ENCODE measurements at regions not wholly inside any gene's neighbourhood (a gene's known extent, or its start where the extent isn't known, plus 50 kb on each side); places are given as distances from the start of the nearest gene placed in this dataset.
"Not testable (repeated sequence)": the region's sequence is repeated elsewhere in the genome, so short reads cannot be mapped to it uniquely, and the experiment has no call there.

GRCh38 chr2:203637471-203638167 is 68.8 kb upstream of the CD28 start:
- Histone ChIP-seq H4K20me1 (ENCODE audit: insufficient read depth) (no peaks in the 10 kb centered on the region), H3K36me3 (ENCODE audit: insufficient read depth) (no peaks in the 10 kb centered on the region), H3K79me2 (ENCODE audit: insufficient read depth, low read depth) (no peaks in the 10 kb centered on the region), H2AFZ (ENCODE audit: low read depth) (no peak overlapping the region), H3K4me1 (ENCODE audit: low read depth, poor library complexity, severe bottlenecking) (peaks cover 15% of the 10 kb centered on the region), H3K27me3 (ENCODE audit: insufficient read depth, low read depth) (no peaks in the 10 kb centered on the region), H3K4me2 (no peak overlapping the region), H3K9ac (no peak overlapping the region), H3K4me3 (IDR thresholded peaks at IDR 0.05; ENCODE audit: insufficient read depth, low read depth, low read length) (no peak overlapping the region), H3K27ac (no peak overlapping the region)
- TF ChIP-seq, protein P1, sequence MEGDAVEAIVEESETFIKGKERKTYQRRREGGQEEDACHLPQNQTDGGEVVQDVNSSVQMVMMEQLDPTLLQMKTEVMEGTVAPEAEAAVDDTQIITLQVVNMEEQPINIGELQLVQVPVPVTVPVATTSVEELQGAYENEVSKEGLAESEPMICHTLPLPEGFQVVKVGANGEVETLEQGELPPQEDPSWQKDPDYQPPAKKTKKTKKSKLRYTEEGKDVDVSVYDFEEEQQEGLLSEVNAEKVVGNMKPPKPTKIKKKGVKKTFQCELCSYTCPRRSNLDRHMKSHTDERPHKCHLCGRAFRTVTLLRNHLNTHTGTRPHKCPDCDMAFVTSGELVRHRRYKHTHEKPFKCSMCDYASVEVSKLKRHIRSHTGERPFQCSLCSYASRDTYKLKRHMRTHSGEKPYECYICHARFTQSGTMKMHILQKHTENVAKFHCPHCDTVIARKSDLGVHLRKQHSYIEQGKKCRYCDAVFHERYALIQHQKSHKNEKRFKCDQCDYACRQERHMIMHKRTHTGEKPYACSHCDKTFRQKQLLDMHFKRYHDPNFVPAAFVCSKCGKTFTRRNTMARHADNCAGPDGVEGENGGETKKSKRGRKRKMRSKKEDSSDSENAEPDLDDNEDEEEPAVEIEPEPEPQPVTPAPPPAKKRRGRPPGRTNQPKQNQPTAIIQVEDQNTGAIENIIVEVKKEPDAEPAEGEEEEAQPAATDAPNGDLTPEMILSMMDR (conservative IDR thresholded peaks at IDR 0.05; ENCODE audit: low read depth, low read length): no peak

DNA sequence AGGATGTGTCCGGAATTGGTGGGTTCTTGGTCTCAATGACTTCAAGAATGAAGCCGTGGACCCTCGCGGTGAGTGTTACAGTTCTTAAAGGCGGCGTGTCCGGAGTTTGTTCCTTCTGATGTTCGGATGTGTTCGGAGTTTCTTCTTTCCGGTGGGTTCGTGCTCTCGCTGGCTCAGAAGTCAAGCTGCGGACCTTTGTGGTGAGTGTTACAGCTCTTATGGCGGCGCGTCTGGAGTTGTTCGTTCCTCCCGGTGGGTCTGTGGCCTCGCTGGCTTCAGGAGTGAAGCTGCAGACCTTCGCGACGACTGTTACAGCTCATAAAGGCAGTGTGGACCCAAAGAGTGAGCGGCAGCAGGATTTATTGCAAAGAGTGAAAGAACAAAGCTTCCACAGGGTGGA is 64.6 kb upstream of the CD28 start:
- H3K27me3 ChIP-seq (ENCODE audit: insufficient read depth, low read depth); H4K20me1 ChIP-seq (ENCODE audit: insufficient read depth); H3K4me3 ChIP-seq (IDR thresholded peaks at IDR 0.05; ENCODE audit: insufficient read depth, low read depth, low read length); H3K27ac ChIP-seq; H3K4me2 ChIP-seq; H3K36me3 ChIP-seq (ENCODE audit: insufficient read depth); H3K79me2 ChIP-seq (ENCODE audit: insufficient read depth, low read depth); H2AFZ ChIP-seq (ENCODE audit: low read depth); H3K9ac ChIP-seq: not testable (repeated sequence)
- H3K4me1 ChIP-seq (ENCODE audit: low read depth, poor library complexity, severe bottlenecking): peaks cover 15% of the 10 kb centered on the region

- not testable (repeated sequence) for H4K20me1 ChIP-seq (ENCODE audit: insufficient read depth); H3K9ac ChIP-seq; H3K27me3 ChIP-seq (ENCODE audit: insufficient read depth, low read depth); H2AFZ ChIP-seq (ENCODE audit: low read depth); H3K4me2 ChIP-seq; H3K36me3 ChIP-seq (ENCODE audit: insufficient read depth); H3K79me2 ChIP-seq (ENCODE audit: insufficient read depth, low read depth); H3K4me1 ChIP-seq (ENCODE audit: low read depth, poor library complexity, severe bottlenecking); H3K4me3 ChIP-seq (IDR thresholded peaks at IDR 0.05; ENCODE audit: insufficient read depth, low read depth, low read length); H3K27ac ChIP-seq
Observed at GRCh38 chr2:203642841-203643240, 63.6 kb upstream of the CD28 start.

DNA sequence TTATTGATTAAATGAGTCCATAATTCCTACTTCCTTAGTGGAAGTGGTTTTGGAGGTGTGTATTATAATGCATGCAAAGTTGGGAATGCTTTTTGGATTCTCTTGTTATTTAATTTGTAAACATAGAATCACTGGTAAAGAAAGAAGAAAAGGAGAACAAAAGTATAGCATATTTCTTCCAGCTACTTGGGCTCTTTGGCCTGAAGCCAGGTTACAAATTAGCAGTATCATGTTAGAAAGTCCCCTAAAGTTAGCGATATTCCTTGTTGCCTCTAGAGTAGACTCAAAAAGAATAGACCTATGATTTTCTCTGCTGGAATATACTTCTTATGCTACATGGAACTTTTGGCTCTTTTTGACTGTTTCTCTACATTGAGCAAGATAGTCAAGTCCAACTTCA is 60.6 kb upstream of the CD28 start:
- Histone ChIP-seq H3K4me1 (ENCODE audit: low read depth, poor library complexity, severe bottlenecking) (peaks cover 3% of the 10 kb centered on the region), H4K20me1 (ENCODE audit: insufficient read depth) (no peaks in the 10 kb centered on the region), H3K36me3 (ENCODE audit: insufficient read depth) (no peaks in the 10 kb centered on the region), H3K4me2 (no peak overlapping the region), H3K27ac (no peak overlapping the region), H3K27me3 (ENCODE audit: insufficient read depth, low read depth) (no peaks in the 10 kb centered on the region), H3K4me3 (IDR thresholded peaks at IDR 0.05; ENCODE audit: insufficient read depth, low read depth, low read length) (no peak overlapping the region), H3K9ac (no peak overlapping the region), H3K79me2 (ENCODE audit: insufficient read depth, low read depth) (no peaks in the 10 kb centered on the region), H2AFZ (ENCODE audit: low read depth) (no peak overlapping the region)
- TF ChIP-seq, protein P1 (conservative IDR thresholded peaks at IDR 0.05; ENCODE audit: low read depth, low read length): no peak

- no peaks in the 10 kb centered on the region for H4K20me1 ChIP-seq (ENCODE audit: insufficient read depth)
- H3K79me2 ChIP-seq (ENCODE audit: insufficient read depth, low read depth): no peaks in the 10 kb centered on the region
- H2AFZ ChIP-seq (ENCODE audit: low read depth): no peak overlapping the region
- H3K4me3 ChIP-seq (IDR thresholded peaks at IDR 0.05; ENCODE audit: insufficient read depth, low read depth, low read length): no peak overlapping the region
- H3K9ac ChIP-seq: no peak overlapping the region
- no peak overlapping the region for H3K4me2 ChIP-seq
- peaks cover 8% of the 10 kb centered on the region for H3K4me1 ChIP-seq (ENCODE audit: low read depth, poor library complexity, severe bottlenecking)
- H3K36me3 ChIP-seq (ENCODE audit: insufficient read depth): no peaks in the 10 kb centered on the region
- TF ChIP-seq, protein P1 (conservative IDR thresholded peaks at IDR 0.05; ENCODE audit: low read depth, low read length): no peak
- H3K27ac ChIP-seq: no peak overlapping the region
- H3K27me3 ChIP-seq (ENCODE audit: insufficient read depth, low read depth): no peaks in the 10 kb centered on the region
Observed at GRCh38 chr2:203646266-203646864, 60.1 kb upstream of the CD28 start.
